EH (cell line): ENCODE measurements at regions not wholly inside any gene's neighbourhood (a gene's known extent, or its start where the extent isn't known, plus 50 kb on each side); places are given as distances from the start of the nearest gene placed in this dataset.

Source experiments
- DNase-seq: peaks from one replicate; pipeline ENCODE4 v3.0.0-alpha.2; 2015; ENCODE audit warnings: low read depth

- no peak for DNase-seq
Measured at GRCh38 chr4:185894481-185894880, 82.5 kb upstream of the SORBS2 start.

- DNase-seq, result no peak
Measured at GRCh38 chr4:185895351-185895750, 83.4 kb upstream of the SORBS2 start.

GRCh38 chr4:185895866-185896265, 83.9 kb upstream of the SORBS2 start:
- no peak for DNase-seq

- DNase-seq, result no peak
Measured at GRCh38 chr4:185896817-185897488, 85.0 kb upstream of the SORBS2 start.

GRCh38 chr4:185898413-185898812, 86.4 kb upstream of the SORBS2 start:
- no peak for DNase-seq

- no peak for DNase-seq
Measured at GRCh38 chr4:185899833-185900232, 87.8 kb upstream of the SORBS2 start.

- peak; percentile 6 for DNase-seq
Measured at GRCh38 chr4:185902654-185903053, 90.7 kb upstream of the SORBS2 start.

GRCh38 chr4:185903205-185903604, 91.2 kb upstream of the SORBS2 start:
- no peak for DNase-seq

GRCh38 chr4:185904381-185904780, 92.4 kb upstream of the SORBS2 start:
- DNase-seq, result no peak

- no peak for DNase-seq
Measured at GRCh38 chr4:185909972-185910371, 98.0 kb upstream of the SORBS2 start.

- peak; percentile 32 for DNase-seq
Measured at GRCh38 chr4:185911556-185912064, 99.6 kb upstream of the SORBS2 start.

GRCh38 chr4:185912779-185913178, 100.8 kb upstream of the SORBS2 start:
- DNase-seq, result peak; percentile 48

- peak; percentile 69 for DNase-seq
Measured at GRCh38 chr4:185914583-185915199, 102.7 kb upstream of the SORBS2 start.

GRCh38 chr4:185915271-185915670, 103.3 kb upstream of the SORBS2 start:
- DNase-seq, result no peak

- no peak for DNase-seq
Measured at GRCh38 chr4:185915817-185916216, 103.8 kb upstream of the SORBS2 start.

GRCh38 chr4:185916231-185916630, 104.2 kb upstream of the SORBS2 start:
- no peak for DNase-seq

- DNase-seq, result no peak
Measured at GRCh38 chr4:185916683-185917082, 104.7 kb upstream of the SORBS2 start.

GRCh38 chr4:185919107-185919506, 107.1 kb upstream of the SORBS2 start:
- DNase-seq, result no peak

GRCh38 chr4:185920171-185920570, 108.2 kb upstream of the SORBS2 start:
- DNase-seq, result no peak

- no peak for DNase-seq
Measured at GRCh38 chr4:185920691-185921260, 108.8 kb upstream of the SORBS2 start.

- no peak for DNase-seq
Measured at GRCh38 chr4:185921583-185922555, 109.9 kb upstream of the SORBS2 start.

GRCh38 chr4:185924458-185925044, 112.6 kb upstream of the SORBS2 start:
- DNase-seq, result no peak
